SK-N-SH treated with all-trans-retinoic acid at 6 μM for 48 hours (cell line): ENCODE measurements at regions not wholly inside any gene's neighbourhood (a gene's known extent, or its start where the extent isn't known, plus 50 kb on each side); places are given as distances from the start of the nearest gene placed in this dataset.
"Not testable (repeated sequence)": the region's sequence is repeated elsewhere in the genome, so short reads cannot be mapped to it uniquely, and the experiment has no call there.

Experiments used
- ATAC-seq: fragments of 200-7000 bp; cut with Tn5 transposase; 3 replicates; pipeline ENCODE4 v1.9.1; 2020; ENCODE audit warnings: mild to moderate bottlenecking, moderate library complexity
- ARNTL ChIP-seq: fragments of 450-650 bp; formaldehyde crosslinking; IDR thresholded peaks from 2 replicates; pipeline ENCODE4 v1.5.0; 2020; ENCODE audit warnings: low read depth, mild to moderate bottlenecking, moderate library complexity, borderline replicate concordance
- CREB5 ChIP-seq: fragments of 250-450 bp; sonication (Bioruptor Pico); IDR thresholded peaks from 2 replicates; pipeline ENCODE4 v1.5.1; 2020; ENCODE audit warnings: low read depth, mild to moderate bottlenecking, moderate library complexity
- CSRNP3 ChIP-seq: fragments of 250-450 bp; sonication (Bioruptor Pico); IDR thresholded peaks from 2 replicates; pipeline ENCODE4 v1.5.1; 2021; ENCODE audit warnings: mild to moderate bottlenecking, moderate library complexity
- ESRRG ChIP-seq: fragments of 250-450 bp; sonication (Bioruptor Pico); IDR thresholded peaks from 2 replicates; pipeline ENCODE4 v1.6.1; 2021; ENCODE audit warnings: mild to moderate bottlenecking
- GLIS3 ChIP-seq: fragments of 250-450 bp; sonication (Bioruptor Pico); IDR thresholded peaks from 2 replicates; pipeline ENCODE4 v1.5.0; 2020; ENCODE audit warnings: mild to moderate bottlenecking, moderate library complexity
- ISL1 ChIP-seq: fragments of 250-450 bp; sonication (Bioruptor Pico); IDR thresholded peaks from 2 replicates; pipeline ENCODE4 v2.1.2; 2022; ENCODE audit warnings: mild to moderate bottlenecking, moderate library complexity
- OSR1 ChIP-seq: fragments of 250-450 bp; sonication (Bioruptor Pico); IDR thresholded peaks from 2 replicates; pipeline ENCODE4 v1.8.0; 2022; ENCODE audit warnings: moderate library complexity, mild to moderate bottlenecking, inconsistent platforms
- PATZ1 ChIP-seq: fragments of 250-450 bp; sonication (Bioruptor Pico); IDR thresholded peaks from 2 replicates; pipeline ENCODE4 v1.8.0; 2020; ENCODE audit warnings: mild to moderate bottlenecking, moderate library complexity, borderline replicate concordance
- POU6F1 ChIP-seq: fragments of 250-450 bp; sonication (Bioruptor Pico); IDR thresholded peaks from 2 replicates; pipeline ENCODE4 v1.8.0; 2021; ENCODE audit warnings: low read depth, mild to moderate bottlenecking, moderate library complexity, borderline replicate concordance
- PPARA ChIP-seq: fragments of 250-450 bp; sonication (Bioruptor Pico); IDR thresholded peaks from 2 replicates; pipeline ENCODE4 v1.5.0; 2020; ENCODE audit warnings: mild to moderate bottlenecking, borderline replicate concordance
- RARB ChIP-seq: fragments of 250-450 bp; sonication (Bioruptor Pico); IDR thresholded peaks from 2 replicates; pipeline ENCODE4 v1.8.0; 2021; ENCODE audit warnings: mild to moderate bottlenecking, moderate library complexity
- TCF4 ChIP-seq: fragments of 250-450 bp; sonication (Bioruptor Pico); IDR thresholded peaks from 2 replicates; pipeline ENCODE4 v1.8.0; 2021; ENCODE audit warnings: mild to moderate bottlenecking, moderate library complexity, borderline replicate concordance
- TOX ChIP-seq: fragments of 250-450 bp; sonication (Bioruptor Pico); IDR thresholded peaks from 2 replicates; pipeline ENCODE4 v1.8.0; 2021; ENCODE audit warnings: mild to moderate bottlenecking, moderate library complexity, borderline replicate concordance
- TSHZ2 ChIP-seq: fragments of 250-450 bp; sonication (Bioruptor Pico); IDR thresholded peaks from 2 replicates; pipeline ENCODE4 v1.5.0; 2020; ENCODE audit warnings: mild to moderate bottlenecking, moderate library complexity
- ZC3H10 ChIP-seq: fragments of 250-450 bp; sonication (Bioruptor Pico); IDR thresholded peaks from 2 replicates; pipeline ENCODE4 v1.5.1; 2021; ENCODE audit warnings: mild to moderate bottlenecking, moderate library complexity
- ZFP3 ChIP-seq: fragments of 250-450 bp; sonication (Bioruptor Pico); IDR thresholded peaks from 2 replicates; pipeline ENCODE4 v1.5.0; 2020; ENCODE audit warnings: mild to moderate bottlenecking, moderate library complexity
- ZNF565 ChIP-seq: fragments of 450-650 bp; formaldehyde crosslinking; conservative IDR thresholded peaks from 2 replicates; pipeline ENCODE4 v1.5.0; 2020; ENCODE audit warnings: low read depth, mild to moderate bottlenecking, moderate library complexity
- ZNF8 ChIP-seq: fragments of 450-650 bp; formaldehyde crosslinking; IDR thresholded peaks from 2 replicates; pipeline ENCODE4 v1.5.0; 2020; ENCODE audit warnings: mild to moderate bottlenecking, moderate library complexity

- TF ChIP-seq ZC3H10 (CRISPR knock-in tag), result no peak
- TF ChIP-seq ZNF8 (CRISPR knock-in tag), result no peak
- TF ChIP-seq ZNF565 (CRISPR knock-in tag), result no peak
- TF ChIP-seq CSRNP3 (CRISPR knock-in tag), result no peak
- no peak for TF ChIP-seq ARNTL (CRISPR knock-in tag)
- no peak for TF ChIP-seq PPARA (CRISPR knock-in tag)
- peak; percentile 13; the same call in 2 of the 3 replicates for ATAC-seq
These were observed 117.1 kb downstream of the FAM53A start for GRCh38 chr4:1566838-1567518.

- not testable (repeated sequence) for ATAC-seq
These were observed 117.7 kb downstream of the FAM53A start for GRCh38 chr4:1566301-1566837.

- ATAC-seq, result no peak
These were observed 118.4 kb downstream of the FAM53A start for GRCh38 chr4:1565598-1566295.

More at GRCh38 chr4:1565598-1566295, 118.4 kb downstream of the FAM53A start:
- TF ChIP-seq TSHZ2, result no peak
- no peak for TF ChIP-seq ZFP3 (CRISPR knock-in tag)
- no peak for TF ChIP-seq CSRNP3 (CRISPR knock-in tag)
- TF ChIP-seq ESRRG (CRISPR knock-in tag), result no peak
- no peak for TF ChIP-seq RARB (CRISPR knock-in tag)
- no peak for TF ChIP-seq GLIS3
- no peak for TF ChIP-seq TOX
- no peak for TF ChIP-seq POU6F1 (CRISPR knock-in tag)
- no peak for TF ChIP-seq ISL1 (CRISPR knock-in tag)
- no peak for TF ChIP-seq TCF4
- no peak for TF ChIP-seq PPARA (CRISPR knock-in tag)
- no peak for TF ChIP-seq ZNF8 (CRISPR knock-in tag)
- no peak for TF ChIP-seq CREB5 (CRISPR knock-in tag)
- no peak for TF ChIP-seq ZNF565 (CRISPR knock-in tag)
- no peak for TF ChIP-seq PATZ1 (CRISPR knock-in tag)
- no peak for TF ChIP-seq OSR1 (CRISPR knock-in tag)
